HFFc6 (cell line): ENCODE measurements at regions not wholly inside any gene's neighbourhood (a gene's known extent, or its start where the extent isn't known, plus 50 kb on each side); places are given as distances from the start of the nearest gene placed in this dataset.

ENCODE experiments used
- DNase-seq: peaks from one replicate; pipeline ENCODE4 v3.0.0-alpha.2; 2018
- H3K27ac Mint-ChIP-seq: 2 replicates; pipeline ENCODE4 v1.8.0; 2020; ENCODE audit warnings: mild to moderate bottlenecking, mixed read lengths
- H3K27me3 Mint-ChIP-seq: 2 replicates; pipeline ENCODE4 v1.8.0; 2021; ENCODE audit warnings: mild to moderate bottlenecking, moderate library complexity, mixed read lengths; ENCODE audit not compliant: insufficient read depth
- H3K36me3 Mint-ChIP-seq: 2 replicates; pipeline ENCODE4 v1.8.0; 2021; ENCODE audit warnings: low read depth, mixed read lengths
- H3K4me1 Mint-ChIP-seq: 2 replicates; pipeline ENCODE4 v1.8.0; 2020; ENCODE audit warnings: low read depth, mixed read lengths
- H3K4me3 Mint-ChIP-seq: 2 replicates; pipeline ENCODE4 v1.8.0; 2020; ENCODE audit warnings: mild to moderate bottlenecking, moderate library complexity, mixed read lengths
- H3K9me3 Mint-ChIP-seq: 2 replicates; pipeline ENCODE4 v1.8.0; 2020; ENCODE audit warnings: mild to moderate bottlenecking, mixed read lengths
- CTCF ChIP-seq: fragments of 200-600 bp; sonication (generic); IDR thresholded peaks from 2 replicates; pipeline ENCODE4 v1.5.0; 2021; ENCODE audit warnings: antibody characterized with exemption, mild to moderate bottlenecking

- no peak for DNase-seq
- H3K9me3 Mint-ChIP-seq, result no peaks in the 10 kb centered on the region
- no peak for TF ChIP-seq CTCF
These were observed 57.3 kb upstream of the BCOR start for GRCh38 chrX:40154853-40155588.

GRCh38 chrX:40154250-40154852, 56.6 kb upstream of the BCOR start:
- Mint-ChIP-seq H3K36me3 (no peaks in the 10 kb centered on the region), H3K27ac (peak overlapping the region; percentile 27), H3K9me3 (no peaks in the 10 kb centered on the region), H3K4me1 (peaks cover 4% of the 10 kb centered on the region), H3K27me3 (peaks cover 1% of the 10 kb centered on the region; the same call in 1 of the 2 replicates), H3K4me3 (peak overlapping the region; percentile 81)
- DNase-seq, result no peak
- TF ChIP-seq CTCF, result no peak

More at GRCh38 chrX:40154853-40155588, 57.3 kb upstream of the BCOR start:
- H3K4me1 Mint-ChIP-seq, result peaks cover 4% of the 10 kb centered on the region; the same call in 1 of the 2 replicates
- H3K36me3 Mint-ChIP-seq, result no peaks in the 10 kb centered on the region
- H3K27me3 Mint-ChIP-seq, result peaks cover 1% of the 10 kb centered on the region; the same call in 1 of the 2 replicates
- peak overlapping the region; percentile 27; the same call in 1 of the 2 replicates for H3K27ac Mint-ChIP-seq
- peak overlapping the region; percentile 81 for H3K4me3 Mint-ChIP-seq

GRCh38 chrX:40153345-40154249, 55.8 kb upstream of the BCOR start:
- H3K9me3 Mint-ChIP-seq, result no peaks in the 10 kb centered on the region
- peaks cover 10% of the 10 kb centered on the region for H3K4me1 Mint-ChIP-seq
- H3K27ac Mint-ChIP-seq, result peak overlapping the region; percentile 56
- peaks cover 1% of the 10 kb centered on the region; the same call in 1 of the 2 replicates for H3K27me3 Mint-ChIP-seq
- peak overlapping the region; percentile 81 for H3K4me3 Mint-ChIP-seq
- TF ChIP-seq CTCF, result no peak; the same call in 1 of the 2 replicates
- no peak for DNase-seq
- H3K36me3 Mint-ChIP-seq, result no peaks in the 10 kb centered on the region

GRCh38 chrX:40152741-40153344, 55.1 kb upstream of the BCOR start:
- H3K9me3 Mint-ChIP-seq, result no peaks in the 10 kb centered on the region
- H3K36me3 Mint-ChIP-seq, result no peaks in the 10 kb centered on the region
- peak overlapping the region; percentile 58 for H3K27ac Mint-ChIP-seq
- H3K4me3 Mint-ChIP-seq, result peak overlapping the region; percentile 81
- H3K27me3 Mint-ChIP-seq, result peaks cover 1% of the 10 kb centered on the region; the same call in 1 of the 2 replicates
- DNase-seq, result no peak
- H3K4me1 Mint-ChIP-seq, result peaks cover 10% of the 10 kb centered on the region
- no peak for TF ChIP-seq CTCF

GRCh38 chrX:40152173-40152711, 54.5 kb upstream of the BCOR start:
- Mint-ChIP-seq H3K27ac (peak overlapping the region; percentile 58; the same call in 1 of the 2 replicates), H3K4me3 (peak overlapping the region; percentile 62; the same call in 1 of the 2 replicates), H3K9me3 (no peaks in the 10 kb centered on the region), H3K27me3 (peaks cover 1% of the 10 kb centered on the region; the same call in 1 of the 2 replicates), H3K36me3 (no peaks in the 10 kb centered on the region), H3K4me1 (peaks cover 10% of the 10 kb centered on the region)
- no peak for TF ChIP-seq CTCF
- no peak for DNase-seq
